ENCODE measurements at regions not wholly inside any gene's neighbourhood (a gene's known extent, or its start where the extent isn't known, plus 50 kb on each side); places are given as distances from the start of the nearest gene placed in this dataset.

GRCh38 chr1:219755234-219755633, 142.3 kb upstream of the ZC3H11B start:
- H3K79me2 ChIP-seq (ENCODE audit: insufficient read depth, low read length): no peaks in the 10 kb centered on the region
- H3K36me3 ChIP-seq (ENCODE audit: insufficient read depth, low read length): no peaks in the 10 kb centered on the region
- H3K27me3 ChIP-seq (ENCODE audit: insufficient read depth, low read length): no peaks in the 10 kb centered on the region
- H3K9me3 ChIP-seq (ENCODE audit: low read depth, low read length): no peaks in the 10 kb centered on the region
- no peak for TF ChIP-seq CTCF (IDR thresholded peaks at IDR 0.05; ENCODE audit: extremely low read depth, low read depth, low read length)
- H3K27ac ChIP-seq (ENCODE audit: low read depth, low read length): no peak overlapping the region
- no peak for DNase-seq (ENCODE audit: insufficient read length, low spot score, missing footprints)
- no peak overlapping the region for H3K4me3 ChIP-seq (ENCODE audit: insufficient read depth, low read length)
- no peak overlapping the region for H3K4me2 ChIP-seq (ENCODE audit: insufficient read depth, low read length)
- no peaks in the 10 kb centered on the region for H3K4me1 ChIP-seq (ENCODE audit: insufficient read depth, low read length)
- H4K20me1 ChIP-seq (ENCODE audit: insufficient read depth, low read length): no peaks in the 10 kb centered on the region
- no peak overlapping the region for H2AFZ ChIP-seq (ENCODE audit: low read length)

GRCh38 chr1:219754767-219755166, 141.9 kb upstream of the ZC3H11B start:
- H2AFZ ChIP-seq (ENCODE audit: low read length): no peak overlapping the region
- no peaks in the 10 kb centered on the region for H3K27me3 ChIP-seq (ENCODE audit: insufficient read depth, low read length)
- H3K4me2 ChIP-seq (ENCODE audit: insufficient read depth, low read length): no peak overlapping the region

GRCh38 chr1:219753914-219754313, 141.0 kb upstream of the ZC3H11B start:
- TF ChIP-seq CTCF (IDR thresholded peaks at IDR 0.05; ENCODE audit: extremely low read depth, low read depth, low read length): no peak
- Histone ChIP-seq H3K4me3 (ENCODE audit: insufficient read depth, low read length) (no peak overlapping the region), H2AFZ (ENCODE audit: low read length) (no peak overlapping the region), H3K79me2 (ENCODE audit: insufficient read depth, low read length) (no peaks in the 10 kb centered on the region), H3K4me2 (ENCODE audit: insufficient read depth, low read length) (no peak overlapping the region), H3K27ac (ENCODE audit: low read depth, low read length) (no peak overlapping the region), H3K9me3 (ENCODE audit: low read depth, low read length) (no peaks in the 10 kb centered on the region), H3K27me3 (ENCODE audit: insufficient read depth, low read length) (no peaks in the 10 kb centered on the region), H4K20me1 (ENCODE audit: insufficient read depth, low read length) (no peaks in the 10 kb centered on the region), H3K4me1 (ENCODE audit: insufficient read depth, low read length) (no peaks in the 10 kb centered on the region), H3K36me3 (ENCODE audit: insufficient read depth, low read length) (no peaks in the 10 kb centered on the region)
- DNase-seq (ENCODE audit: insufficient read length, low spot score, missing footprints): no peak

More at GRCh38 chr1:219754767-219755166, 141.9 kb upstream of the ZC3H11B start:
- Histone ChIP-seq H3K79me2 (ENCODE audit: insufficient read depth, low read length) (no peaks in the 10 kb centered on the region), H3K9me3 (ENCODE audit: low read depth, low read length) (no peaks in the 10 kb centered on the region), H3K4me3 (ENCODE audit: insufficient read depth, low read length) (no peak overlapping the region), H4K20me1 (ENCODE audit: insufficient read depth, low read length) (no peaks in the 10 kb centered on the region), H3K27ac (ENCODE audit: low read depth, low read length) (no peak overlapping the region), H3K4me1 (ENCODE audit: insufficient read depth, low read length) (no peaks in the 10 kb centered on the region), H3K36me3 (ENCODE audit: insufficient read depth, low read length) (no peaks in the 10 kb centered on the region)
- no peak for DNase-seq (ENCODE audit: insufficient read length, low spot score, missing footprints)
- no peak for TF ChIP-seq CTCF (IDR thresholded peaks at IDR 0.05; ENCODE audit: extremely low read depth, low read depth, low read length)

GRCh38 chr1:219752645-219753044, 139.7 kb upstream of the ZC3H11B start:
- Histone ChIP-seq H3K27ac (ENCODE audit: low read depth, low read length) (no peak overlapping the region), H2AFZ (ENCODE audit: low read length) (no peak overlapping the region), H3K27me3 (ENCODE audit: insufficient read depth, low read length) (no peaks in the 10 kb centered on the region), H3K4me3 (ENCODE audit: insufficient read depth, low read length) (no peak overlapping the region), H3K79me2 (ENCODE audit: insufficient read depth, low read length) (no peaks in the 10 kb centered on the region), H3K4me2 (ENCODE audit: insufficient read depth, low read length) (no peak overlapping the region), H3K36me3 (ENCODE audit: insufficient read depth, low read length) (no peaks in the 10 kb centered on the region), H3K4me1 (ENCODE audit: insufficient read depth, low read length) (no peaks in the 10 kb centered on the region), H3K9me3 (ENCODE audit: low read depth, low read length) (no peaks in the 10 kb centered on the region), H4K20me1 (ENCODE audit: insufficient read depth, low read length) (no peaks in the 10 kb centered on the region)
- TF ChIP-seq CTCF (IDR thresholded peaks at IDR 0.05; ENCODE audit: extremely low read depth, low read depth, low read length): no peak
- no peak for DNase-seq (ENCODE audit: insufficient read length, low spot score, missing footprints)

Measured in osteoblast (primary cell).